Hematopoietic multipotent progenitor cell treated with erythropoietin and hydrocortisone succinate and interleukin-3 and kit ligand, for 4 days (in vitro differentiated cells): ENCODE measurements at regions not wholly inside any gene's neighbourhood (a gene's known extent, or its start where the extent isn't known, plus 50 kb on each side); places are given as distances from the start of the nearest gene placed in this dataset.

Experiments used
- DNase-seq: peaks from one replicate; pipeline ENCODE4 v3.0.0-alpha.2; 2015

- DNase-seq: no peak
Measured at GRCh38 chr1:3954170-3955169, 54.4 kb upstream of the C1orf174 start.

DNA sequence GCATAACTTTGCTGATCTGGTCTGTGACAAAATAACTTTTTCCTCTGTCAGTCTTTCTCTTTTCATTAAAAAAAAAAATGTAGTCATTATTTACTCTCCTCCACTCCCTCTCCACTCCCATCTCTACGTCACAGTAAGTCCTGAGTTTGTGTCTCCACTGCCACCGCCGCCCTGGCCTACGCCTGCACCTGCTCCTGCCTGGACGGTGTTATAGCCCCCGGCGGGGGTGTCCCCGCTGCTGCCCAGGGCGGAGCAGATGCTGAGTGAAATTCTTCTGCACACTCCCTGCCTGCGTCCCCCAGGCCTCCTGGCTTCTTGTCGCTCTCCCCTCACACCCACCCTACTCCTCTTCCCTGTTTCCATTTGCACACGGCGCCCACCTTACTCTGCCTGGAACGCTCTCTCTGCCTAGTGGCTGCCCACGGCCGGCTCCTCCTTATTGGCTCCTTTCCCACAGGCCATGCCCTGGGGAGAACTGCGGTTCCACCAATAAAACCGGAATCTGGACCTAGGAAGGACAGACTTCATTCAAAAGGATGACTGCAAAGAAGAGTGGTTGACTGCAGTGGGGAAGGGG is 55.2 kb upstream of the C1orf174 start:
- no peak for DNase-seq

- no peak for DNase-seq
Measured at GRCh38 chr1:3956527-3957170, 56.6 kb upstream of the C1orf174 start.

DNA sequence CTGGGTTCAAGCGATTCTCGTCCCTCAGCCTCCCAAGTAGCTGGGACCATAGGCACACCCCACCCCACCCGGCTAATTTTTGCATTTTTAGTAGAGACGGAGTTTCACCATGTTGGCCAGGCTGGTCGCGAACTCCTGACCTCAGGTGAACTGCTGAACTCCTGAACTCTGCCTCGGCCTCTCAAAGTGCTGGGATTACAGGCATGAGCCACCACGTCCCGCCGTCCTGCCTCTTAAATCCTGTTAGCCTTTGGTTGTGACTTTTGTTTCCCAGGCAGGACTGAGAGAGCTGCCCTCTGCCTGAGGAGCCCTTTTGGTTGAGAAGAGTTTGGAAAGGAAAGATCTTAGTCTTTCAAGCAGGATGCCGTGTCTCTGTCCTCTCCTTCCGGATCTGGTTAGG is 59.3 kb upstream of the C1orf174 start:
- DNase-seq: no peak

- DNase-seq: no peak
Measured at GRCh38 chr1:3963554-3963953, 63.5 kb upstream of the C1orf174 start.

DNA sequence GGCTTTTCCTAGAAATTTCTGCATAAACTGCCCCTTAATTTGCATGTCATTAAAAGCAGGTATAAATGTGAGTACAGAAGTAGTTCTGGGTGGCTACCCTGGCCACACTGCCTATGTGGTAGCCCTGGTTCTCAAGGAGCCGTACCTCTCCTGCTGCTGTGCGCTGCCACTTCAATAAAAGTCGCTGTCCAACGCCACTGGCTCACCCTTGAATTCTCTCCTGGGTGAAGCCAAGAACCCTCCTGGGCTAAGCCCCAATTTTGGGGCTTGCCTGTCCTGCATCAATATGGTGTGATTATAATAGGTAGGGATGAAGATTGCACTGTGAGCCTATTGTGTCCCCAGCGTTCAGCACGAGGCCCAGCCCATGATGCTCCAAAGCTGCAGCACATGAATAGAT is 65.6 kb upstream of the C1orf174 start:
- no peak for DNase-seq

DNA sequence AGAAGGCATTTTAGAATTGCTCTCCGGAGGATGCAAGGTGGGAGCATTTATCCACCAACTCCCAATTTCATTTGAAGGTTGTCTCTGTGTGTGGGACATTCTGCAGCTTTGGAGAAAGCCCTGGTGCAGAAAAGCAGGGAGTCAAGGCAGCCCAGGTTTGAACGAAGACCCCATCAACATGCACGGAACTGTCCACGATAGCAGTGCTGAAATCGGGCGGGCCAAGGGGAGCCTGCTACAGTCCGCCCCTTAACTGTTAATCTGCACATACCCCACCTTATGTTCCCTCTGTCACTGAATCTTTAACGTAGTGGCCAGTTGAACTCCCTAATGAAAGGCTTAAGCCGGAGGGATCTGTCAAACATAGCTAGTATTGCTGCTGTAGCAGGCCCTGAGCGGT is 68.8 kb upstream of the C1orf174 start:
- DNase-seq: peak; percentile 26

DNA sequence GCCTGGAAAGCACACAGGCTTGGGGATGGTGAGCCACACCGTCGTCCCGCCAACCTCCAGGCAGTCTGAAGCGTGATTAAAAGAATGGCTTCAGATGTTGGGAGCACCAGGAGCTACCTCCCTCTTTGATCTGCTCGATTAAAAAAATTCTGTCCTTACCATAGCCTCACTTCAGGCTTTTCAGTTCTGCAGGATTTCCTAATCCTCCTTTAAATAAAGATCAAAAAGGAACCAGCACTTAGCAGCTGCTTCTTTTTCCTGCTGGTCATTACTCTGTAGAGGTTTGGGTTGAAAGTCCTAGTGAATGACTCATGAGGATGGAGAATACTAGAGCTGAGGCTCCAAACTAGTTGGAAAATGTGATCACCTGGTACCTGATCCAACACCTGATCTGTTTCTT is 71.9 kb upstream of the C1orf174 start:
- no peak for DNase-seq

GRCh38 chr1:3975903-3976630 is 76.0 kb upstream of the C1orf174 start:
- no peak for DNase-seq

- DNase-seq: no peak
Measured at GRCh38 chr1:3976821-3977220, 76.7 kb upstream of the C1orf174 start.

DNA sequence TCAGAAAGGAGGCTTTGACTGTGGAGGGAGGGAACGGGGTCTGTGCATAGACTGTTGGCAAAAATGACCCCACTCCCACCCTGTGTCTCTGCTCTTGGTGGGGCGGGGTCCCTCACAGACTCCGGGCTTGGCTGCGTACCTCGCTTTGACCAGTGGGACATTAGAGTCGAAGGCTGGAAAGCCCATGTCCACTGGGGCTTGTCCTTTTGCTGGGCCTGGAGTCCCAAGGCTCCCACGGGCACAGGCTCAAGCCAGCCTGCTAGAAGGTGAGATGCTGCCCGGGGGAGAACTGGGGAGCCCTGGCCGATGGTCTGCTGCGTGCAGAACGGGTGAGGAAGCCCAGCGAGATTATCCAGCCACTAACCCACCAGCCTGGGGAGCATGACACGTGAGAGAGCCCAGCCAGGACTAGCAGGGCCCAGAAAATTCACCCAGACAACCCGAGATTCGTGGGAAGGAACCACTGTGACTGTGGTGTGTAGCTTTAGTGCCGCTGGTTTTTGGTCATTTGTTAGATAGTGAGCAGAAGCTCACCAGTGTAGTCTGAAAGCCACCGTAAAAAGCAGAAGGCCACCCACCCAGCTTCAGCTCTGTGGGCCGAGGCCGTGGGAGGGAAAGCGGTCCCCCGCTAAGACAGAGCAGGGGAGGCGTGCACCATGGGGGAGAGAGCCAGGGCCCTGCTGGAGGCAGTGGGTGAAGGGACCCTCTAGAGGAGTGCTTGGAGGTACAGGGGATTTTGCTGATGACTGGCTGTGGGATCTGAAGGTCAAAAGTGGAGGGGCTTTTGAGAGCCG is 78.3 kb upstream of the C1orf174 start:
- DNase-seq: no peak

DNA sequence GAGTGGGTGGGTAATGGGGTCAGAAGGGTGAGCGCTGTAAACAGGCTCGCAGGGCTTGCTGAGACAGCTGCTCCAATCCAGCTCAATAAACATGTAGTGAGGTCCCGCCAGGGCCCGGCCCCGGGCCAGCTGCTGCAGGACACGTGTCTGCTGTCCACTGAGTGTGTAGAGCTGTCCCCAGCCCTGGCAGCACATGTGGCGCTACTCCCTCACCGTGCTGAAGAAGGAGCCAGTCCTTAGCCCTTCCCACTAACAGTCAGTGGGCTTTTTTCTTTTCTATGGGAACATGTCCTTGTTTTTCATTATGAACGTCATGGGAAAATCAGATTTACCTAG is 78.9 kb upstream of the C1orf174 start:
- DNase-seq: no peak

- DNase-seq: no peak
Measured at GRCh38 chr1:3981261-3981660, 81.2 kb upstream of the C1orf174 start.

DNA sequence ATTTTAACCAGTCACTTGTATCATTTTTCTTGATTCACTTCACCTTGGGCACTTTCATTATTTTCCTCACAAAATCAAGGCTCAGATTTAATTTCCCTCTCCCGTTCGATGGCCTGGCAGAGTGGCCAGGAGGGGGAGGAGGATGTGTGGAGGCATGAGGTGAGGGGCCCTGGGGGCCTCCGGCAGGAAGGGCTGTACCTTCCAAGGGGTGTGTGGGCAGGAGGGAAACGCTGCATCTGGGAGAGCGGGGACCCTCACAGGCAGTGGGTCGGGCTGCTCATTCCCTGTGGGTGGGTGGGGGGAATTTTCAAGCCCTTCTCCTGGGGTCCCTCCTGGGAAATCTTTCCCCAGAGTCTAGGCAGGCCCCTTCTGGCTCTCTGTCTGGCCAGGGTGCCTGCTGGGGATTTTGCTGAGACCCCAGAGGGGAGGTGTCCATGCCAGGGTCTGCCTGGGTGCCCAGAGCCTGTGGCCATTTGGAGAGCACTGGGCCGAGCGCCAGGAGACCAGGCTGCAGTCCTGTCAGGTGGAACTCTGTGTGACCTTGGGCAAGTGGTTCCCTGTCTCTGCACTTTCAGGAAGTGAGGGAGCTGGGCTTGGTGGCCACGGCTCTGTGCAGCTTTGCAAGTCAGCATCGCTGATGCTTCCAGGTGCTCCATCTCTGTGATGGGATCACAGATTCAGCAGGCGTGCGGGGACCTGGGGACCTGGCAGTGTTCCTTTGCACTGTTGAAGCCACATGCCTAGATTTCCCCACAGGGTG is 81.9 kb upstream of the C1orf174 start:
- no peak for DNase-seq

DNA sequence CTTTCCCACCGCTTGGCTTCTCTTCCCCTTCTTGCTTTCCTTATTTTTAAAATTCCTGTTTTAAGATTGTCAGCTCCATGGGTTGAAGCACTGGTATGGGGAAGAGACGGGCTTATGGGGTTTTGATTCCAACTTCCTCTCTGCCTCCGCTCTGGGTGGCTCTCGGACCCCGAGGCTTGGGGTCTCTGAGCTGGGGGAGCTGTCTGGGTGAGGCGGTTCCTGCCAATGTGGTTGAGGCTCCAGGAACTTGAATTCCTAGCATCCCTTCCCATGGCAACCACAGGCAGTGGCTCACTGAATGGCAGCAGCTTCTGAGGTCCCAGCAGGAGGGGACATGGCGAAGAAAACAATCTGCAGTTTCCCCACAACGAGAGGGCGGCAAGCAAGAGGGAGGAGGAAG is 83.1 kb upstream of the C1orf174 start:
- DNase-seq: no peak

DNA sequence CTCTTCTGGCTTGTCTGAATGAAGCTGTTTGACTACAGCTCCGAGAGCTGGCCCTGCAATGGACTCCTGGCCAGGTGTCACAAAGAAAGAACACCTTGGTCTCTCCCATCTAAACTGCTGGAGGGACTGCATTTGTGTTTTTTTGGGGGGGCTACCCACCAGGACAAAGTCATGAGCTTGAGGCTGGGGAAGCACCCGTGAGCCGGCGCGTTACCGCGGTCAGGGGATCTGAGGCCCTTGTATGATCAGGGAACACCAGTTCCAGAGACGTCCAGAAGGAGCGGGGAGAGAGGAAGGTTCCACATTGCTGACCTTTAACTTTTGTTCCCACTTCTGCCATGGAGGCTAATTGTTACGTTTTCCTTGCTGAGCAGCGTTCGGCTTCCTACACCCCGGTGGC is 84.5 kb upstream of the C1orf174 start:
- DNase-seq: no peak

GRCh38 chr1:3986686-3987218 is 86.7 kb upstream of the C1orf174 start:
- DNase-seq: no peak

DNA sequence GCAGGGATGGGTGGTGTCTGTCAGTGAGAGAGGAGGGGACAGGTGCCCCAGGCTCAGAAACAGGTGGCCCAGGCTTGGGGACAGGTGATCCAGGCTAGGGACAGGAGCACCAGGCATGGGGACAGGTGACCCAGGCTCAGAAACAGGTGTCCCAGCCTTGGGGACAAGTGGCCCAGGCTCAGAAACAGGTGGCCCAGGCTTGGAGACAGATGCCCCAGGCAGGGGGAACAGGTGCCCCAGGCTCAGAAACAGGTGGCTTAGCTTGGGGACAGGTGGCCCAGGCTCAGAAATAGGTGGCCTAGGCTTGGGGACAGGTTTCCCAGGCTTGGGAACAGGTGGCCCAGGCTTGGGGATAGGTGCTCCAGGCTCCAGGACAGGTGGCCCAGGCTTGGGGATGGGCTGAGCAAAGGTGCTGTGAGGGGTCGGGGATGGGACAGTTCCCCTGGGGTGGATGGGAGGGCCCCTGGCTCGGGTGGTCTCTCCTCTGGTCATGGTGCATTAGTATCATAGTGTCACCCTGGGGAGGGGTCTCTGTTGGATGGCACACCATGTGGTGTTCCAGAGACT is 87.7 kb upstream of the C1orf174 start:
- no peak for DNase-seq

DNA sequence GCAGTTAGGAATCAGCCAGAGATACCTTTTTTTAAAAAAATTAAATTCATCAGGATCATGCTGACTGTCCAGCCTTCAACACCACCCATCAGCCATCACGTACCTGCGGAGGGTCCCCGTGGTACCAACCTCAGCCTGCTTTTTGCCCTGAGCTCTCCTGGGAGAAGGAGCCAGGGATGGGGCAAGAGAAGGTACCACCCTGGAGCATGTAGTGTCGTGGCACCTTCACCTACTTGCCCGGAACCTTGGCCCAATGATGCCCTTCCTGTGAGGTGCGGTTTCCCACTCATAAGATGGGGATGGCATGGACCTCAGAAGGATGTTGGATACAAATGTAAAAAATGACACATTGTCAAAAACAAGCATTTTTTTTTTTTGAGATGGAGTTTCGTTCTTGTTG is 88.4 kb upstream of the C1orf174 start:
- no peak for DNase-seq

- no peak for DNase-seq
Measured at GRCh38 chr1:3989465-3989864, 89.4 kb upstream of the C1orf174 start.

- DNase-seq: peak; percentile 14
Measured at GRCh38 chr1:3992103-3992556, 92.1 kb upstream of the C1orf174 start.
